ENCODE measurements at regions not wholly inside any gene's neighbourhood (a gene's known extent, or its start where the extent isn't known, plus 50 kb on each side); places are given as distances from the start of the nearest gene placed in this dataset.
"Not testable (repeated sequence)": the region's sequence is repeated elsewhere in the genome, so short reads cannot be mapped to it uniquely, and the experiment has no call there.

DNA sequence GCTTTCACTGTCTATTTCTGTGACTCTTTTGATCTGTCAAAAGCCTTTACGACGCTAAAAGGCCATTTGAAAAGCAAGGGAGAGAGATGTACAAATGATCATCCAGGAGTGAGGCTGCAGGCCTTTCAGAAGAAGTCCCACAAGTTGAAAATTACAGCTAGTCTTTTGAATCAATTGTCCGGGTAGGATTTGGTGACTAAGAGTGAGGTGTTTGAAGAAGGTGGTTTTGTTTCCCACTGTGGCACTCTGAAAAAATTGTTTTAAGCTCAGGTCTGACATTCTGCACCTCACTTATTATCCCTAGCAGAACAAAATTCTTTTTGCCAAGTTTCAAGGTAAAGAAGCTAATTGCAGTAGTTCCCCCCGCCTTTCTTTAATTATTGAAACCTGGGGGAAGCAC, 50.8 kb upstream of the TMEM108 start:
- no peak for DNase-seq

DNA sequence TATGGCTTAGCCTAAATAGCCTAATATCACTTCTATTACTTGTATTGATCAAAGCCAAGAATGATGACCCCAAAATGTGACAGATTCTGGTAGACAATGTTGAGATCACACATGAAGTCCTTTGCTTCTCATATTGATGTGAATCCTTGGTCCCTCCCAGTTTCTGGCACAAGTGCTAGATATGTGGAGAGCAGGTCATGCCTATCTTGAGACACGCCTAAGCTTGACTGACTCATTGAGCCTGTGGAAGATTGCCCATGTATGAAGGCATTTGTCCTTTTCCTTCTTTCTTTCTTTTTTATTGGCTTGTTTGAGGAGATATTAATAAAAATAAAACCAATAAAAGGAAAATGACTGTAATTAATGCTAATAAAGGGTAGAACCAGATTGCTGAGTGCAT, 54.0 kb upstream of the TMEM108 start:
- DNase-seq, result no peak

DNA sequence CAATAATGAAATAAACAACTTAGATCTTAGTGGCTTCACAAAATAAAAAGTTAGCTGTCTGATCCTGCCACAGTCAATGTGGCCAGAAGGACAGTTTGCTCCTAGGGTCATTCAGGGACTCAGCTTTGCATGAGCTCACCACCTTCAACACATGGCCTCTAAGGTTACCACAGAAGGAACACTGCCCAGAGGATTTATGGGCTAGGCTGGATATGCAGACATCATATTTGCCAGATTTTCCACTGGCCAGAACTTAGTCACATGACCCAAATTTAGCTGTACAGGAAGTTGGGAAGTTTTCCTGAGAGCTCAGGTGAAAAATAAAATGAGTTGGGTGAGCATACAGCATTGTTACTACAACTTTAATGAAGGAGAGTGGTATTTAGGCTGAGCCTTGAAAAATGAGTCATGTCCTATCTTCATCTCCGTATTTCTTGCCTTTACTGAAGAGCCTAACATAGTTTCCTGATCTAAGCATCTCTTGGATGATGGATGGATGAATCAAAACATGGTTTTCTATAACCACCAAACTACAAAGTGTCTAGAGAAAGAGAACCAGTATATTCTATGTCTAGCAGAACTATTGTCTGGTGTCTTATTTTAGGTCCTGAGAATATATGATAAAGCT, 54.9 kb upstream of the TMEM108 start:
- DNase-seq, result no peak

DNA sequence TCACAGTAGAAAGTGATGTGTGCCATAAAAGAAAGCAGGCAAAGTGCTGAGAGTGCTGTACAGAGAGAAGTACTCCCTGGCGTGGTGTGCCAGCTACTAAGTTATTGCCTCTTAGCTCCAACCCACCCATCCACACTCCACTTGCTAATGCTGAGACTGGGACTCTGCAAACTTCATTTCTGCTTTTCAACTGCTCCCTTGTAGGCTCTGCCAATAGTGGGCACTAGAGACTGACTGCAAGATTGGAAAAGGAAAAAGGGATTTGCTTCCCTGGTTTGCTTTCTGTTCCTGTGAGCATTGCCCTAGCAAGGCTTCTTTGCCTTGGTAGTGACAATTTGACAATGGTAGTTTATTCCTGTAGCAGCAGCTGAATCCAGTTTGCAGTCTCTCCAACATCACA, 56.5 kb upstream of the TMEM108 start:
- DNase-seq, result no peak

DNA sequence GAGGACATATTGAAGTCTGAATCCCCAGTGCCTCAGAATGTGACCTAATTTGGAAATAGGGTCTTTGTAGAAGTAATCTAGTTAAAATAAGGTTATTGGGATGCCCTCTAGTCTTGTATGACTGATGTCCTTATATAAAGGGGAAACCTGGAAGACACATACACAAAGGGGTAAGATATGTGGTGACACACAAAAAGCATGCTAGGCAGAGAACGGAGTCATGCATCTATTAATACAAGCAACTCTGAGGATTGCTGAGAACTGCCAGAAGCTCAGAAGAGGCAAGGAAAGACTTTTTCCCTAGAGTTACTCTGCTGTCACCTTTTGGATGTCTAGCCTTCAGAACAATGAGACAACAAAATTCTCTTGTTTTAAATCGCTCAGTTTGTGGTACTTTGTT, 58.1 kb upstream of the TMEM108 start:
- DNase-seq, result no peak

DNA sequence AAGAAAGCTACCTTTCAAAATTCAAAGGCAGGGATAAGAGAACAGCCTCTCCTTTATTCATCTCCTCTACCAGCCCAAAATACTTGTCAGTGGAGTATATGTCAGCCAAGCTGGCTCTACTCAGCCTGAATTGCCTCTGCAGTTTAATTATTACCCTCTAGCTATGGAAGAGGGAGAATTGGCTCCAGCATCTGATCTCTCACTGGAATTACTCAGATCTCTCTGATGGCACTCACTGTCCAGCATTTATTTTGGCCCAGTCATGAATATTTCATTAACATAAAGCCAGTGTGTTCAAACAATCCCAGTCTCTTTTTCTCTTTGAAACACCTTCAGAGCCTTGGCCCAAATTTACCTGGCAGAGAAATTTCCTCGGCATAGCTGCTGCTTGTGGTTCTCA, 58.6 kb upstream of the TMEM108 start:
- no peak for DNase-seq

DNA sequence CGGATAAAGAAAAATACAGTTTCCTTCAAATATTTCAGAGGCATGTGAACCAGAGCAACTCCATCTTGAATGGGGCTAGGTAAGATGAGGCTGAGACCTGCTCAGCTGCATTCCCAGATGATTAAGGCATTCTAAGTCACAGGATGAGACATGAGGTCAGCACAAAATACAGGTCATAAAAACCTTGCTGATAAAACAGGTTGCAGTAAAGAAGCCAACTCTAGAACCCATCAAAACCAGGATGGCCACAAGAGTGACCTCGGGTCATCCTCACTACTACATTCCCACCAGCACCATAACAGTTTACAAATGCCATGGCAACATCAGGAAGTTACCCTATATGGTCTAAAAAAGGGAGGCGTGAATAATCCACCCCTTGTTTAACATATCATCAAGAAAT, 59.2 kb upstream of the TMEM108 start:
- not testable (repeated sequence) for DNase-seq

DNA sequence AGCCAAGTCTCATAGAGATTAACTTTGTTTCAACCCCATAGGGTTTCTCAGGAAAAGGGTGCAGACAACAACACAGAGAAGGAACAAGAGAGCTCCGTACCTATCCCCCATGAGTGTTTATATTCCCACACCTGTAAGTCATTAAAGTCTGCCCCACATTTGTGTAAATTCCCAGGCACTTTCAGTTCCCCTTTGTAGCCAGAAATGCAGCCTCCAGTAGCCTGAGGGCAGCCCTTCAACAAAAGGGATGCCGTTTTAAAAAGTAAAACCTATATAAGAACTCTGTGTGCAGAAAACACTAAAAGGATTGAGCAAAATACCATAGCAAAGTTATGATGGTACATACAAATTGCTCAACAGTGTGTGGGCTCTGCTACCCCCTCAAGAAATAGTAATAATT, 59.7 kb upstream of the TMEM108 start:
- no peak for DNase-seq

DNA sequence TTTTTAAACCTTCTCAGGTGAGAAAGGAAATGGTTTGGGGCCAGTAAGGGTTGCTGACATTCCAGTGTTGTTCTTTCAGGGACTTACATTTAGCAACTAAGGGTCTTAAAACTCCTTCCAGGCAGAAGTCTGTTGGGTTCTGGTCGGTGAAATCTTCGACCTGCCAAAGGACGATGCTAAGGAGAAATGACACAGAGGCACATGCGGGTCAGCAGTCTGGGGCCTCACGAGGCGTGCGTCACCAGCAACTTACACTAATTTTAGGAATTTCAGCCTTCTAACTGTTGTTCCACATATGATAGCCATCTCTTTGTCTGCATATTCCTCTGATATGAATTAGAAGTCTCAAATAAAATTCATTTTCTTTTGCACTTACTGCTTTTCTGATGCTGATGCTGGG, 64.1 kb upstream of the TMEM108 start:
- no peak for DNase-seq

DNA sequence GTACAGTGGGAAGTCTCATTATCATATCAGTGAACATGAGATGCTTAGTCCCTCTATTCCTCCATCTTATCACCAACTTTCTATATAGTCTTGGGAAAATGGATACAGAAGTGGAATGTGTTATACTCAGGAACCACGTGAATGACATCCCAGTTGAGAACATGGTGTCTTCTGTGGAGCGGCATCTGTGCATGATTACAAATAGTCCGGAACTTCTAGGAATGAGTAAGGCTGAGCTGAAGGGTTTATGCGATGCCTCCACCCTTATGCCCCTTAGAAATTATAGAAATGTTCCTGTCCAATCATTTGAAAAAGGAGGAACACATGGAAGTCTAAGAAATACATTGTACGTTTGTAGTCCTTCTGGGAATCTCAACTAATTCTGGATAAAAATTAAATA, 64.8 kb upstream of the TMEM108 start:
- DNase-seq, result no peak

DNA sequence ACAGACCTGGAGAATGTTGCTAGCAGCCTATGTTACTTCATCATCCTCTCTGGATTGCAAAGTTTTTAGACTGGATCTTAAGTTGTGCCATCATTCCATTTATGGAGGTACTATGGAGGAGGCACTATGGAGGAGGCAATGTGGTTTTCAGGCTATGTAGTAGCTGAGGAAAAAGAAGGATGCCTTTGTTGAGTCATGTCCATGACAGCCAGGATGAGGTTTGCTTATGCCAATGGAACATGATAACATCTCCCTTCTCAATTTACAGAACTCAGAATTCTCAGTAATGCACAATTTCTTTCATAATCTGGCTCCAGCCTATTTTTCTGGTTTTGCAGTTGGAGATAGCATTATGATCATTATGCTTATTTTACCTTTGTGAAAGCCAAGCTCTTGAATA, 65.9 kb upstream of the TMEM108 start:
- peak; percentile 37 for DNase-seq

DNA sequence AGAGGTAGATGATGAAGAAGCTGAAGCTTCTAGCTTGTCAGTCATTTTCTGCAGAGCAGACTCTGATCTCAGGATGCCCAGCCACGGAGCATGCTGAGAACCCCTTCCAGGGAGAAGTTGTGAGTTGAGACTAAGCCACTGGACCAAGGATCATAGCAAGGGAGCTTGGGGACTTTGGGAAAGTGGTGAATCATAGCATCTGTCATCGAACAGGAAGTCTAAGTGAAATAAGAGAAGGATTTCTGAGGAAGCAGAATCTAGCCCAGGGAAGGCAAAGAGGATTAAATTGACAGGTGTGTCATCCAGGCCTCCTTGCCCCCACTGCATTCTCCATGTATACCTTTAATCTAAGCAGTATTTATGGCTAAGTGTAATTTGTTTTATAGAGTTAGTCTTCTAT, 71.8 kb upstream of the TMEM108 start:
- no peak for DNase-seq

DNA sequence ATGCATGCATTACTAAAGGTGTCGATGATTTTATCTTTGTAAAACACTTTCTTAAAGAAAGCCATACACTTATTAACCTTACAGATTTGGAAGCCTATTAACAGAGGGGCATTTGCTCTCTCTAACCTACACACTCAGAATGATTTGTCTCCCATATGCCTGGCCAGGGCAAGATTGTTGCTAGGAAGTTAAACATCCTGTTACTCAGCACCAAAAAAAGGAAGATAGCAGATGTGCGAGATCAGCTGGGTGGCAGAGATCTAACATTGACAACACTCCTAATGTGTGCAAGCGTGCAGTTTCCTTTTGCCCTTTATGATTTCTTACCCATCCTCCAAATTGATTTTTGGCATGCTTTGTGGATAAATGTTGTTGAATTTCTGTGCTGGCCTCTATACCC, 73.9 kb upstream of the TMEM108 start:
- no peak for DNase-seq

DNA sequence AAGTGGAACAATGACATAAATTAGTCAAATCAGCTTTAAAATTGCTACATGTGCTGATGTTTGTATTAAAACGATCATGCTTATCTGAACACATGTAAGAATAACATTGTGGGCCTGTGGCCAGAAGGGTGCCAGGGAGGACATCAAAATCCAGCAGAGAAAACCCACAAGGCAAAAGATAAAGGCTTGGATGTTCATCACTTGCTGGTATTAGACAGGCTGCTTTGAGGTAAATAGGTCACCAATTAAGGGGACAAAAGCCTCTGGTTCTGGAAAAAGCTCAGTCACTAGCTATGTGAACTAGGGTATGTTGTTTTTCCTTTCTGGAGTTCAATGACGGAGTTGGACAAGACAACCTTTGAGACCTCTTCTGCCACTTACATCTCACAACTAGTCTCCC, 74.4 kb upstream of the TMEM108 start:
- no peak for DNase-seq

DNA sequence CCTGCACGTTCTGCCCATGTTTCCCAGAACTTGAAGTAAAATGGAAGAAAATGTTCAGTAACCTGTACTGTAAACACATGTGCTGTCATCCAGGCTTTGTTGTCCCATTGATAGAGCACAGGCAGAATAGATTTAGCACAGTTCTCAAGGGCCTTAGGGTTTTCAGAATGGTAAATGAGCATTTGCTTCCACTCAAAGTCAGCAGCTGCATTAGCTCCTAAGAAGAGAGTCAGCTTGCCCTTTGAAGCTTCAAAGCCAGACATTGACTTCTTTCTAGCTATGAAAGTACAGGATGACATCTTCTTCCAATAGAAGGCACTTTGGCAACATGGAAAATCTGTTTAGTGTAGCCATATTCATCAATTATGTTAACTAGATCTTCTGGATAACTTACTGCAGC, 76.2 kb upstream of the TMEM108 start:
- no peak for DNase-seq

DNA sequence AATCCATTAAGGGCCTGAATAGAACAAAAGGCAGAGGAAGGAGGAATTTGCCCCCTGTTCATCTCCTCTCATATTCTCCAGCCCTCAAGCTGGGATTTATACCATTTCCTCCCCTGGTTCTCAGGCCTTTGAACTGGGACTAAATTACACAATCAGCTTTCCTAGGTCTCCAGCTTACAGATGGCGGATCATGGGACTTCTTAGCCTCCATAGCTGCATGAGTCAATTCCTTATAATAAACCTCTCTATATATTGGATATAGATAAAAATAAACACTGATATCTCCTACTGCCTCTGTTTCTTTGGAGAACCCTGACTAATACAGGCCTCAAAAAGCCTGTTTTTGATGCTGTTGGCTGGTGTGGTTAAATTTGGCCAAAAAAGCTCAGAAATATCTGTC, 84.5 kb upstream of the TMEM108 start:
- DNase-seq, result no peak

DNA sequence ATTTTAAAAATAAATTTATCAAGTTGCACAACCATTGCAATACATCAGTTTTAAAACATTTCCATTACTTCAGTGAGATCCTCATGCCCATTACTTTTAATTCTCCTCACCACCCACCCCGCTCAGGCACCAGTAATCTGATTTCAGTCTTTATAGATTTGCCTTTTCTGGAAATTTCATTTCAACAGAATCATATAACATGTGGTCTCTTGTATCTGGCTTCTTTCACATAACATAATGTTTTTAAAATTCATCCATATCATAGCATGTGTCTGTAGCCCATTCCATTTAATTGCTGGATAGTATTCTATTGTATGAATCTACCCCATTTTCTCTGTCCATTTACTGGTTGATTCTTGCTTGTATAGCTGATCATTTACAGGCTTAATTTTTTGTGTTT, 110.3 kb upstream of the TMEM108 start:
- DNase-seq, result no peak

DNA sequence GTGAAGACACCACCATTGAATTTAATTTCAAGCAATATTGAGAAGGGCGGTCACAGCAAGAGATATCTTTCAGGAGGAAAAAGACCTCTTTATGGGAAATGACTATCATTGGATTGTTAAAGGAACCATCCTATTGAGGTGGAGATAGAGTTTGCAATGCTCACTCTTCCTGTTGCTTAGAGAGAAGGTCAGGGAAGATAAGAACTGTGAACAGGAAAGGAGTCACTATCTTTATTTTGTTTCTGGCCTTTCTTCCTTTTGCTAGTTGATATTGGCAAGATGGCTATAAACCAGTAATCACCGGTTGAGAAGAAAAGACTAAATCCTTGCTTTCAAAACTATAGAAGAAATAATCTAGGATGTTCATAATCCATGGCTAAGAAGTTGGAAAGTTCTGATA, 112.1 kb upstream of the TMEM108 start:
- no peak for DNase-seq

DNA sequence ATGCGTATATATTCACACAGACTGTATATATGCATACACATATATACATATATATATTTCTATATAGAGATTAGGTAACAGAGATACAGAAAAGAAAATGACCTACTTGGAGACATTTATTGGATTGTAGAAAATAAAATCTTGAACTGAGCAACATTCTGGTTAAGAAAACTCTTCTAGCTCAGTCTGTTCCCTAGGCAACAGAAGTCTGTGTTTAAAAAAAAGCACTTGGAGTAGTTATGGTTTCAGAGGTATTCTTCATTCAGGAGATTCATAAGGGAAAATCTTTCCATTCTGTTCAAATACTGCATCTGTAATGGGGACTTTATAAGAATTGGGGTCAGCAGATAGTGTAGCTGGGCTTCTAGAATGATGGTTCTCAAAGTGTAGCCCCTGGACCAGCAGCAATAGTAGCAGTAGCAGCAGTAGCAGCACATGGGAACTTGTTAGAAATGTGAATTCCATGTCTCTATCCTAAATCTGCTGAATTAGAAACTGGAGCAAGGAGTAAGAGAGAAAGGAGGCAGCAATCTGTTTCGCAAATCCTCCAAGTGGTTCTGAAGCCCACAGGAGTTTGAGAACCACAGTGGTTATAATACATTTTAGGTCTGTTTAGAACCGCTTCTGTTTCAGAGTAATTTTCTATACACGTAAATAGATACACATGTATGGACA, 112.8 kb upstream of the TMEM108 start:
- no peak for DNase-seq

DNA sequence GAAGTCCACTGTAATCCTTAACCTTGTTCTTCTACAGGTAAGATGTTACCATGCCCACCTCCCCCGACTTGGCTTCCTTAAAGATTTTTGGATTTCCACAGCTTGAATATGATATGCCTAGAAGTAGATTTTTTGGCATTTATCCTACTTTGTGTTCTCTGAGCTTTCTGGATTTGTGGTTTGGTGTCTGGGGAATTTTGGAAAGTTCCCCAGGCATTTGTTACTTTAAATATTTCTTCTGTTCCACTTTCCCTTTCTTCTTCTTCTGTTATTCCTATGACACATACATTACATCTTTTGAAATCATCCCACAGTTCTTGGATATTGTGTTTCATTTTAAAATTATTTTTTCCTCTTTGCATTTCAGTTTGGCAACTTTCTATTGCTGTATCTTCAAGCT, 122.1 kb upstream of the TMEM108 start:
- peak; percentile 30 for DNase-seq

DNA sequence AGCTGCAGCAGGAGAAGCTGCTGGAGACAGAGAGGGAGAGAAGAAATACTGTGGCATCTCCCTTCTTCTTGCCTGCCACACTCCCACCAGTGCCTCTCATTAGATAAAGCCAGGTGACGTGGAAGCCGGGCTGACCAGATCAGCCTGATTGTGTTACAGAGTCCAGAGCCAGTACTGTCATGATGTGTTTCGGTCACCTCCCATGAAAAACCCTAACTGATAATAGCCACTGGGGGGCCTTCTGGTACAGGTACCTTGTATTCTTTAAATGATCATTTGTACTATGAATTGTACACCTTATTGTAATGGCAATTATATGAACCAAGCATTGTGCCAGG, 125.8 kb upstream of the TMEM108 start:
- no peak for DNase-seq

DNA sequence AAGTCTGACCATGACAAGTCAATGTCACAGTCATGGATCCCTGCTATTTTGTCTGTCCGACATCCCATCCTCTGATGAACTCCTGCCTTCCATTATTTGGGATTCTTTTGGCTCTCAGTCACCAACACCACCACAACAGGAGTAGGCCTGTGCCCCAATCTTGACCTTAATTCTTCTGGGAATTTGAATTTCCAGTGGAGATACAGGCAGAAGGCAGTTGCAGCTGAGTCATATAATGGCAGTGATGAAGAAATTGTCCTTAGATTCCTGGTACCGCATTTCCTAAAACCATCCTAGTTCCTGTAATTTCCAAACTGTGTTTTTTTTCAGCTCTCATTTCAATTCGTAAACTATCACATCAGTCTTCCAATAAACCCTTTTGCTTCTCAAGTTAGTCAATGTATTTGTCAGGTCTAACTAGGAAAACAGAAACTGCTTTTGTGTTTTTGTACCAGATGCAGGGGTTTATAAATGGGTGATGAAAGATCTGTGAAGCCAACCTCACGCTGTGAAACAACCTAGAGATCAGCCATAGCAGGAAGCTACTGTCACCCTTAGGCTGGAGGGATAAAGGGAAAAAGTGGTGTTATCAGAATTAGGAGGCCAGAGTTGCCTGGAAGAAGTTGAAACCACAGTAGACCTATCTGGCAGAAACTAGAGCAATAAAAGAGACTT, 126.3 kb upstream of the TMEM108 start:
- peak; percentile 16 for DNase-seq

DNA sequence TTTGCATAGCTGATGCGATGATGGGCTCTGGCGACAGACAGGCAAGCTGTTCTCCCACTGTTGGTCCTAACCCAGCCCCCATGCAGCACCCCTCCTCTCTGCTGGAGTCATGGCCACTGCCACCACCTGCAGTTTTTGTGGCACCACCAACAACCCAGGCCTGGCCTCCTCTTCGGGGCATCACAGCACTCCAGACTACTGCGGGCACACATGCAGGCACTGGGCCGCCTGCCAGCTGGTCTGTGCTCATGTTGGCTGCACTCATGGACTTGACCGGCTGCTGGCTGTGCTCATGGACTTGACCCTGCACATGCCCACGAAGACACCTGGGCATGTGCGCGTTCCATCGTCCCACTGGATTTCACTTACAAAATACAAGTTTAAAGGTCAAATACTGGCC, 130.9 kb upstream of the TMEM108 start:
- DNase-seq, result no peak

DNA sequence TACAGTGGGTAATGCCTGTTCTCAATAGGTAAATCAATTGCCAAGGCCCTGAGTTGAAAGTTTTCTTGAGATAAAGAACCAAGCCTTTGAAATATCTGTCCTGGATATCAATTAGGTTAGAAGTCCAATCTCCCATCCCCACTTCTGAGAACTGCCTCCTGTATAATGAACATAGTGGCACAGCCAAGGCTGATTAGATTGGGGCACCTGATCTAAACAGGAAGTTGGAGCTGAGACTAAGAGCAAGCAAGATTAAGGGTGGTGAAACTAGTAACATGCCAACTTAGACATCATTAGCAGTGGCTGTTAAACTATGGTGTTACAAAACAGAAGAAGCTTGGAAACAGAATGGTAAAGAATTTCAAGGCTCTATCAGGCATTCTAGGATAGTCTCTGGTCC, 137.7 kb upstream of the TMEM108 start:
- no peak for DNase-seq

DNA sequence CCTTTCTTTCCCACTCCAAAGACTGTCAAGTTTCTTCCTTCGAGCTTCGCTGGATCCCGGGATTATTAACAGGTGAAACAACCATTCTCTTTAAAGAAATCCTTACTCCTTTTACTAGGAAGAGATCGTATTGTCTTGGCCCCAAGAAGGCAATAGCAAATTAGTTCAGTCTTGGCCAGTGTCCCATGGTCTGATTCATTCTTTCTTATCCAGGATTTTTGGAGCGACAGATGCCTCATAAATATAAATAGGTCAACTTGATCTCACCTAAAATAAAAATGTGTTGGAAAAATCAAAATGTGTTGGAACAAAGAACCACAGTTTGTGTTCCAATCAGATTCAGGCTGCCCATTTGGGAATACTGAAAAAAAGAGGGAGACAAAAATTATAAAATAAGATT, 140.1 kb upstream of the TMEM108 start:
- DNase-seq, result no peak
